ENCODE measurements at regions not wholly inside any gene's neighbourhood (a gene's known extent, or its start where the extent isn't known, plus 50 kb on each side); places are given as distances from the start of the nearest gene placed in this dataset.

DNA sequence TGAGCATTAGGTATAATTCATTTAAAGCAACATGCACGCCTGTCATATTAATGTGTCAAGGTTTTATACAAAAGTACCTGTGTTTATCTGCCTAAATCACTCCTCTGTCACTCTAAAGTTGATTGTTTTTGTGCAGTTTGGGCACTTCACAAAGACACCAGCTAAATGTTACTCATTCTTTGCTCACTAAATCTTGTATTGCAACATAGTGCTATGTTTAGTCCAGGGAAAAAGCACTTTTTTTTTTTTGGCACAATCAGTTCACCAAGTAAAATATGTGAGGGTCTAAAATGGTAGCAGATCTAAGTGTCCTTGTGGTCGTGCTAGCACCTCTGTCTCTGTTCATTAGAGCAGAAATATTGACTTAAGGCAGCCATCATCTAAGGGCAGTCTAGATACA lies 2526.7 kb upstream of the PCDH20 start:
- TF ChIP-seq, protein P1, sequence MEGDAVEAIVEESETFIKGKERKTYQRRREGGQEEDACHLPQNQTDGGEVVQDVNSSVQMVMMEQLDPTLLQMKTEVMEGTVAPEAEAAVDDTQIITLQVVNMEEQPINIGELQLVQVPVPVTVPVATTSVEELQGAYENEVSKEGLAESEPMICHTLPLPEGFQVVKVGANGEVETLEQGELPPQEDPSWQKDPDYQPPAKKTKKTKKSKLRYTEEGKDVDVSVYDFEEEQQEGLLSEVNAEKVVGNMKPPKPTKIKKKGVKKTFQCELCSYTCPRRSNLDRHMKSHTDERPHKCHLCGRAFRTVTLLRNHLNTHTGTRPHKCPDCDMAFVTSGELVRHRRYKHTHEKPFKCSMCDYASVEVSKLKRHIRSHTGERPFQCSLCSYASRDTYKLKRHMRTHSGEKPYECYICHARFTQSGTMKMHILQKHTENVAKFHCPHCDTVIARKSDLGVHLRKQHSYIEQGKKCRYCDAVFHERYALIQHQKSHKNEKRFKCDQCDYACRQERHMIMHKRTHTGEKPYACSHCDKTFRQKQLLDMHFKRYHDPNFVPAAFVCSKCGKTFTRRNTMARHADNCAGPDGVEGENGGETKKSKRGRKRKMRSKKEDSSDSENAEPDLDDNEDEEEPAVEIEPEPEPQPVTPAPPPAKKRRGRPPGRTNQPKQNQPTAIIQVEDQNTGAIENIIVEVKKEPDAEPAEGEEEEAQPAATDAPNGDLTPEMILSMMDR (IDR thresholded peaks at IDR 0.05): no peak
- TF ChIP-seq POLR2A (IDR thresholded peaks at IDR 0.05): no peak
